AG04449 (cell line): ENCODE measurements at regions not wholly inside any gene's neighbourhood (a gene's known extent, or its start where the extent isn't known, plus 50 kb on each side); places are given as distances from the start of the nearest gene placed in this dataset.

Source experiments
- CTCF ChIA-PET: fragments of 350-600 bp; formaldehyde crosslinking; extraction: SDS; loops from one replicate; lab custom pipeline; 2021; ENCODE audit warnings: antibody characterized with exemption; lab: Yijun Ruan, JAX
- POLR2A ChIA-PET: fragments of 400-600, 350-600 bp; formaldehyde crosslinking; extraction: SDS; loops from one replicate; lab custom pipeline; 2020; ENCODE audit warnings: antibody characterized with exemption, inconsistent platforms; lab: Yijun Ruan, JAX
- DNase-seq: peaks from one replicate; pipeline ENCODE4 v3.0.0-alpha.2; 2010; ENCODE audit warnings: low read depth, low spot score
- H3K4me3 ChIP-seq: 2 replicates; pipeline ENCODE4 v1.5.1; 2011; ENCODE audit warnings: low read depth, mild to moderate bottlenecking, control low read depth, low read length
- CTCF ChIP-seq: IDR thresholded peaks from one replicate; pipeline ENCODE4 v1.5.1; 2011; ENCODE audit warnings: mild to moderate bottlenecking, moderate library complexity, low read length, control low read depth, inconsistent platforms; ENCODE audit not compliant: insufficient read depth; ENCODE audit errors: missing control alignments

GRCh38 chr9:118455259-118455658 is 751.1 kb downstream of the TLR4 start:
- no peak for TF ChIP-seq CTCF
- no peak for DNase-seq
- H3K4me3 ChIP-seq = no peak overlapping the region
- CTCF ChIA-PET = no interaction called here
- POLR2A ChIA-PET = no interaction called here

GRCh38 chr9:118455788-118456187 is 751.6 kb downstream of the TLR4 start:
- H3K4me3 ChIP-seq = no peak overlapping the region
- ChIA-PET CTCF (no interaction called here), POLR2A (no interaction called here)
- DNase-seq = no peak
- TF ChIP-seq CTCF = no peak

GRCh38 chr9:118457171-118458000 is 753.2 kb downstream of the TLR4 start:
- DNase-seq = no peak
- CTCF ChIA-PET = no interaction called here
- no peak for TF ChIP-seq CTCF
- POLR2A ChIA-PET = no interaction called here
- no peak overlapping the region for H3K4me3 ChIP-seq

GRCh38 chr9:118459913-118460312 is 755.7 kb downstream of the TLR4 start:
- POLR2A ChIA-PET = no interaction called here
- DNase-seq = no peak
- no peak overlapping the region for H3K4me3 ChIP-seq
- TF ChIP-seq CTCF = no peak
- CTCF ChIA-PET = no interaction called here

- POLR2A ChIA-PET = no interaction called here
Observed at GRCh38 chr9:118463419-118463818, 759.2 kb downstream of the TLR4 start.

GRCh38 chr9:118473521-118473920 is 769.3 kb downstream of the TLR4 start:
- H3K4me3 ChIP-seq = no peak overlapping the region
- DNase-seq = no peak
- ChIA-PET CTCF (no interaction called here), POLR2A (no interaction called here)
- TF ChIP-seq CTCF = no peak

More at GRCh38 chr9:118463419-118463818, 759.2 kb downstream of the TLR4 start:
- H3K4me3 ChIP-seq = no peak overlapping the region
- CTCF ChIA-PET = no interaction called here
- no peak for TF ChIP-seq CTCF
- DNase-seq = no peak
